Occipital lobe (tissue), 1 donor: ENCODE measurements at regions not wholly inside any gene's neighbourhood (a gene's known extent, or its start where the extent isn't known, plus 50 kb on each side); places are given as distances from the start of the nearest gene placed in this dataset.

Source experiments
- DNase-seq: peaks from one replicate; lab custom pipeline; 2025; lab: John Stamatoyannopoulos, UW

DNA sequence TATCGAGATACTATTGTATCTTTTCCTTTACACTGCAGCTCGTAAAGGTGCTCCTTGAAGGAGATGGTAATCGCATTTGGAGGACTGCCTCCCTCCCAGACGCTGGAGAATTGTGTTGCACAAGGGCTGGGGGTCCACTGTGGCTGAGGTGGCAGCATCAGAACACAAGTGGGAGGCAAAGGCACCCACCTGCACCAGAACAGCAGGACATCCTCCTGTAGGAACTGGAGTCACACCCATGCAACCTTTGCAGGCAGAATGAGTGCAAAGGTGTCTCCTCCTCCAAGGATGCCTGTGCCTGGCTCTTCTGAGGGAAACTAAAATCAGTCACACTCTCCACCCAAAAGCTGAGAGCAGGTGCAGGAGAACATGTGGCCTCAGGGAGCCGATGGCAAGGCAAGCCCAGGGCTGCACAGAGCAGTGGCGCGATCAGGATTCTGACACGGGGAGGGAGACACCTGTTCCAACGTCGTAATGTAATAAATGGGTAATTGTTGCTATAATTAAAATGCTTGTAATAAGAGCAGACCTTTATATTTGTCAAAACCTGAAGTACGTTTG, 1501.4 kb downstream of the TBC1D22A start:
- no peak for DNase-seq

DNA sequence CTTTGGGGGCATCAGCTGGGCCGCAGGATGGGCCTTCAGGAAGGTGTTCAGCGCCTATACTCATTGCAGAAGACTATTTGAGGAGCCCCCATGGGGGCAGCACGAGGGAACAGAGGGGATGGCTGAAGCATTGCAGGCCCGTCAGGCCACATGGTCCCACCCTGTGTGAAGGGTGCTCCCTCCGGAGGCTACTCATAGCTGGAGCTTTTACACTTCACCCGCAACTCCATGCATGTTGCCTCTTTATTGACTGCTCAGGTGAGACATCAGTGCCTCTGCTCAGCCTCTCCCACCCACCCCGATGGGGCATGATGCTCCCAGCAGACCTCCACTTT, 1500.9 kb downstream of the TBC1D22A start:
- no peak for DNase-seq

DNA sequence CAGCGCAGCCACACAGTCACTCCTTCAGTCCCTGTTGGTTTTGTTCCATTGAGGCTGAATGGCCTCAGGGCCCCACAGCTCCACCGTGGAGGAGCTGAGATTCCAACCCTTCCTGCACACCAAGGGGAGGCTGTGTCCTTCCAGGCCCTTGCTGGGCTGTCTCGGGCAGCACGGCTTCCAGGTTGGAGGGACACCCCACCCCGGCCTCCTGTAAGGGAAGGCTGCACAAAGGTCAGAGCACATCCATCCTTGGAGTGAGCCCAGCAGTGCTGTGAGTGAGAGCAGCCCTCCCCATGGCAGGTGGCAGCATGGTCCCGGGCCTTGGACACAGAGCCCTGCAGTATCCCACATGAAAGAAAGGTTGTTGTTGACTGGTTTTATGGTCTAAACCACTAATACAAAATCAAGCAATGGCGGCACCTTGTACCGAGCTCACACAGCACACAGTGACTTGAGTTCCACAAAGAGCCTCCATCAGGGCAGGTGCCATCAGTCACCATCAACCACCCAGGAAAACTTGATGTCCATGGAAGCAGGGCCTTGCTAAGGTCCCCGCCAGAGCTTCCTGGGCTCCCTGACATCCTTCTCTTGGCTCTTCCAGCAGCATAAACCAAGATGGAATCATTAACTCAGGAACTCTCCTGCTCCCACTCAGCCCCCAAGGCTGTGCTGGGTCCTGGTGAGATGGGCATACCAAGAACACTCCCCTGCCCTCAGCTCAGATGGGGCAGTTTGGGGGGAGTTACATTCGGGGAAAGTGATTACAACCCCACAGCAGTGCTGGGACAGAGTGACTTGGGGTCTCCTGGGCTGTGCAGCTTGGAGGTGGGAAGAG, 1500.4 kb downstream of the TBC1D22A start:
- no peak for DNase-seq

DNA sequence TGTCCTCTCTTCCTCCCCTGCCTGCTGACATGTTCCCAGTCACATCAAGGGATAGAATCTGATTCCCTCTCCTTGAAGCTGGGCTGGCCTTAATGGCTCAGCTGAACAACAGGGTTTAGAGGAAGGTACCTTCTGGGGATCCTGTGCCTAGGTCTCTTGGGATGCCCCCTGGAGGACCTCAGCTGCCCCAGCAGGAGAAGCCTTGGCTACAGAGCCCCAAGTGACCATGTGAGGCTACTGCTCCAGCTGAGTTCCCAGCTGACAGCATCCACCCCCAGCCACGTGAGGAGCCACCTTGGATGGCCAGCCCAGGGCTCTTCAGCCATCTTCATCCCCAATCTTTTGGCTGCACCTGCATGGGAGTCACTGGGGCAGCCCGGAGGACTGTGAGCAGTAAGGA, 1499.3 kb downstream of the TBC1D22A start:
- no peak for DNase-seq

DNA sequence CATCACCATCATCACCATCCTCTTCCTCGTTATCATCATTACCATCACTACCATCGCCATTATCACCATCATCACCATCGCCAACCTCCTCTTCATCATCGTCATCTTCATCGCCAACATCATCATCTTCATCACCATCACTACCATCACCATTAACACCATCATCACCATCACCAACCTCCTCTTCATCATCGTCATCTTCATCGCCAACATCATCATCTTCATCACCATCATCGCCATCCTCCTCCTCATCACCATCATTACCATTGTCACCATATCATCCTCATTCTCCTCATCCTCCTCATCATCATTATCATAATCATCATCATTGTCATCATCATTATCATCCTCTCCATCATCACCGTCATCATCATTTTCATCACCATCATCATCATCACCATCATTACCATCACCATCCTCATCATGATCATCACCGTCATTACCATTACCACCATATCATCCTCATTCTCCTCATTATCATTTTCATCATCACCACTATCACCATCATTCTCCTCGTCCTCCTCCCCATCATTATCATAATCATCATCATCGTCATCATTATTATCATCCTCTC, 1498.7 kb downstream of the TBC1D22A start:
- DNase-seq: no peak

DNA sequence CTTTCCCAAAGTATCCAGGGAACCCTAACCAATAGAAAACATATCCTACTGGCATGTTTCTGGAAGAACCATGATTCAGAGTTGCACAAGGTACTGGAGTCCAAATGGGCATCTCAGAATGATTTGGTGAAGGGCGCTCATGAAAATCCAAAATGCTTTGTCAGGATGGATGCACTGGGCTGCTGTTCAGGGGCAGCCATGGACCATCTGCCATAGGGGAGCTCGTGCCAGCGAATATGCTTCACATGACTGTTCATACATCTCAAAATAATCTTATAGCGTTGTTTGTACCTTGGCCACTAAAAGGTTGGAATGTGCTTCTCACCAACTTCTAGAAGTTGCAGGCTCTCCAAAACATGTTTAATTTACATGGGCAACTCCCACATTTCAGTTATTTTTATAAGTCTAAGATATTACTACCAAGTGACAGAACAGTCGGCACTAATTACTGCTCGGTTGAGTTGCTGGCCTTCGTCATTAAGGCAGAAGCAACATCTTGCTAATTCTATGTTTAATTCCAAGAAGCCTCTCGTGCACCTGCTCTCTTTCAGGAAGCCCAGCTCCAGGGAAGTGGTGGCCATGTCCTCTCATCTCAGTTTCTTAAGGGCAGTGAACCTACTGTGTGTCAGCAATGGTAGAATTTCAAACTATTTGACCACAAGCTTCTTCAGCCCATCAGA, 1497.7 kb downstream of the TBC1D22A start:
- no peak for DNase-seq

DNA sequence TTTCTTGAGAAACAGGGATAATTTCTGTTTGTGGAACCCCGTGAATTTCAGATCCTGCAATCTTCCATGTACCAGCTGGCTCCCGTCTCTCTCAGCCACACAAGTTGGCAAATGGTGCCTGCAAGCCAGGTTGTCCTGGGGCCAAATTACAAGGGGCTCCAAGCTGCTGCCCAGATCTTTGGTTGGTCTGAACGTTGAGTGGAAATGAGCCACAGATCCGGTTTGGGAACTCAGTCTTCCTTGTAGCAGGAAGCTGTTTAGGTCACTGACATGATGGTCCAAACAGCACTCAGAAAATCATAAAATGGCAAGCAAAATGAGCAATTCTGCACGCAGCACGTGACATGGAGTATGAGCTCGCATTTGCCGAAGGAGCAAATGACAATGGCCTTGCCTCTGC, 1496.4 kb downstream of the TBC1D22A start:
- DNase-seq: no peak

DNA sequence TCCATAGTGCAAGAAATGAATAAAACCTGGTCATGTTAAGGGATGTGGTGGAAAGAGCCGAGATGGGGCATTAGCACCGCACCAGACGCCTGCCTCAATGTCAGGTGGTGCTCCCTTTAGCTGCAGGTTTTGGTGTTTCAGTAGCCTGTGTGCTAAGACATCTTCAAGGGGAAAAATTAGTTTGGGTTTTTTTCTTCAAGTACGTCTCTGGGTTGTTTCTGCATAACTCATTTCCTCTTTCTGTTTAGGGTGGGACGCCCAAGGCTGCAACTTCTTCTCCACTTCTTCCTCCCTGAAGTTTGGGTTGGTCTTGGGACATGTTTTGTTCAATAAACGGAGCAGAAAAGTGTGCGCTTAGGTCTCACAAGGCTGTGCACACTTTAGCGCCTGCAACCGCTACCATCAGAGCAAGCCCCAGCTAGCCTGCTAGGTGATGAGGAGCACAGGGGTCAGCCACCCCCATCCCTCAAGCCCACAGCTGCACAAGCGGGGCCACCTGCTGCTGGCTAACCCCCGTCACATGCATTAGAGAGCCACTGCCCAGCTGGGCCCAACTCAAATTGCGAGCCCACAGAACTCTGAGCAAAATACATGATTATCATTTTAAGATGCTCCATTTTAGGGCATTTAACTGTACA, 1495.7 kb downstream of the TBC1D22A start:
- DNase-seq: no peak

DNA sequence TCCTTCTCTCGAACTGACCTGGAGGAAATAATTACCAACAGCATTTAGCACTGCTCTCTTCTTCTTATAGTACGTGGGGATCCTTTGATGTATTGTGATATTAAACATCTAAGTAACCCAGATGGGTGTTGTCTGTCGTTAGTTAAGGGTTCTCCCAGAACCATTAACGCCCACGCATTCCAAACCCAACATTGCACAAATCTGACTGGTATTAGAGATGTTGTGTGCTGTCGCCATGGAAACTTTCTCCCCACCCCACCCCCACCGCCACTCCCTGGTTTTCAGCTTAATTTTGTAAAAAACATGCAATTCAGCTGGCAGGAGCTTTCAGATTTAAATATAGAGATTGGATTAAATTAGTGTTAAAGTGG, 1495.2 kb downstream of the TBC1D22A start:
- no peak for DNase-seq

DNA sequence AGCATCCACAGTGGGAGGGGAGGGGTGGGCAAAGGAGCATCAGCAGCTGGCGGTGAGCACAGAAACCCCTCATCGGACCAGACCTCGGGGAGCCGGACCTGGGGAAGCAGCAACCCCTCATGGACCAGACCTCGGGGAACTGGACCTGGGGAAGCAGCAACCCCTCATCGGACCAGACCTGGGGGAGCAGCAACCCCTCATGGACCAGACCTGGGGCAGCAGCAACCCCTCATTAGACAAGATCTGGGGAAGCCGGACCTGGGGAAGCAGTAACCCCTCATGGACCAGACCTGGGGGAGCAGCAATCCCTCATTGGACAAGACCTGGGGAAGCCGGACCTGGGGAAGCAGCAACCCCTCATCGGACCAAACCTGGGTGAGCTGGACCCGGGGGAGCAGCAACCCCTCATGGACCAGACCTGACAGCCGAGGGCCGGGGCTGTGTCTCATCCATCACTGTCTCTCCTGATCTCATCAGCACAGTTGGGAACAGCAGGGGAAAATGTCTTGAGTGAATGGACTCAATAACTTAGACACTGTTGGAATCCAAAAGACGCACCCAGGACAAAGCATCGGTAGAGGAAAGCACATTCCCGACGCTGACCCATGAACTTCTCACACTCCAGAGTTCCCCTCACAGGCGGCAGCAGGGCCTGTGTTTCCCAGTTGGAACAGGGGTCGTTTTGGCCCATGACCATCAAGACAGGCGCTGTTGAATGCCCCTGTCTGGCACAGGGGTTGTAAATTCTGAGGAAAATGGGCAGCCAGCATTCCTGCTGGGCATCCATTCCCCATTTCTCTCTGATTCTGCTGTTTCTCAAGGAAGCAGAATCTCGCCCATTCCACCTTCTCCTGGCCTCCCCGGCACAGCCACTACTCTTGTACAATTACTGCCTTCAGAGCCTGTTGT, 1494.6 kb downstream of the TBC1D22A start:
- no peak for DNase-seq

DNA sequence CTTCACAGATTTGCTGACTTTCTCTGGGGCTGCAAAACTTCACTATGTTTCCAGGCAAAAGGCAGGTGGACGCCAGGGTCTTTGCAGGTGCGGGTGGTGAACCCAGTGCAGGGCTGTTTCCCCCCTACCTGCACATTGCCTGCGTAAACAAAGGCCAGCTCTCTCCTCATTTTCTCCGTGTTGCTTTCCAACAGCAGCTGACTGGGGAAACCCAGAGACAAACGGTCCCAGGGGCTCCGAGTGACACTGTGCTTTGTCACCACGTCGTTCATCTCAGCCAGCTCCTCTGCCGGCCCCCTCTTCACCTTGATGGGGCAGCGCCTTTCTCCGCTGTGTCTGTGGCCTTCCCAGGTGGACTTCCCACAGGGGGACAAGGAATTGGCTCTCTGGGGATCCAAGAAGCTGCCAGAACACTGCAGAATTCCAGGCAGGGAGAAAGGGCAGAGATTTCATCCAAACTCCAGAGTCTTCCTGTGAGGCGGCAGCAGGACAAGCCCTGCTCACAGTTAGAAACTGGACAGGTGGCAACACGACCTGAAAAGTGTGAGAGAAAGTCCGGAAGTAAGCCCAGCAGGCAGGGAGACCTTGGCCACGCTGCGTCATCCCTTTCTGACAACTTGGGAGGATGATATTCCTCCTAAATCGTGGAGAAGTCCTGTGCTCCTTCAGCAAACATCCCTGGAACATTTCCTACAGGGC, 1493.7 kb downstream of the TBC1D22A start:
- no peak for DNase-seq

DNA sequence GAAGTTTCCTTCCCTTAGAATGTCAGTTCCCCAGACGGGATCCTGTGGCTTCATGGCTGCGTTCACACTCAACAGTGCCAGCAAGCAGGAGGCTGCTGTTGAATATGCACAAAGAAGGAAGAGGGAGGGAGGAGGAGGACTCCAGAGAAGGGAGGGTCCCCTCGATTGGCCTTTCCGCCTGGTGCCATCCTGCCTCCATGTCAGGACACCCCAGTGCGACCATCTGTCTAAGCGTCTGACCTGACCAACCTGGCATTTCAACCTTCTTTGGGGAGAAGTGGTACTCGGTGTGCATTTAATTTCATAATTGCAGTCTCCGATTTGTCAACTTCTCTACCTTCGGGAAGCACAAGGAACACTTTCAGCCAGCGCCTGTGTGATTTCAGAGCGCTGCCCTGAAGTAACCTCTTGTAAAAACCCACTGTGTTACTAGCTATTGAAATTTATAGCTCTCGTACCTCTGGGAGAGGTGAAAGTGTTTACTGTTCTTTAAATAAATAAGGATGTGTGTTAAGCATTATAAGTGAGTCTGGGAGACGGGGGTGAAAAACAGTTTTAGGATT, 1491.9 kb downstream of the TBC1D22A start:
- DNase-seq: no peak

DNA sequence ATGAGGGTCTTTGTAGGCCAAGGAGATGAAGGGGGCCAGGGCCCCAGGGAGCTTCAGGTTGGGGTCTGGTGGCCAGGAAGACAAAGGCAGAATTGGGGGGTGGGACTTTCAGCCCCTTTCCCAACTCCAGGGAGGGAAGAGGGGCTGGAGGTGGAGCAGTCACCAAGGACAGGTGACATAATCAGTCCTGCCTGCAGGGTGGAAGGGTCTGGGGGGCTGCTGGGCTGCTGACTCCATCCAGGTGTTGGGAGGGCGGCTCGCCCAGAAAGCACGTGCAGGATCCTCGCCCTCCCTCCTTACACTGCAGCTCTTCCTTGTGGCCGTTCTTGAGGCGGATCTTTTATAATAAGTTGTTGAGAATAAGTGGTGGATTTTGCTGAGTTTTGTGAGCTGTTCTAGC, 1491.1 kb downstream of the TBC1D22A start:
- no peak for DNase-seq

DNA sequence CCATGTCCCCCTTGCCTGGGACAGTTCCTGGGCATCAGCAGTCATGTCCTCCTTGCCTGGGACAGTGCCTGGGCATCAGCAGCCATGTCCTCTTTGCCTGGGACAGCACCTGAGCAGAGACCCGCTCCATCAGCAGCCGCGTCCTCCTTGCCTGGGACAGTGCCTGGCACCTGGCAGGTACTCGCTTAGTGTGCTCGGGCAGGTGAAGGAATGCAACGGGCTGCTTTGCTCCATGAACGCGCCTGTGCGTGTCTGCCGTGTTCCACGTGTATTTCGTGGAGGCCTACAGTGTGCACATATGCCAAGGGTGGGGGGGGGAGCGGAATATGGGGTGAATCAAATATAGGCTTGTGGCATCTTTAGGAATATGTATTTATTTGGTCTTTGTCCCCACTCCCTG, 1490.7 kb downstream of the TBC1D22A start:
- DNase-seq: no peak

DNA sequence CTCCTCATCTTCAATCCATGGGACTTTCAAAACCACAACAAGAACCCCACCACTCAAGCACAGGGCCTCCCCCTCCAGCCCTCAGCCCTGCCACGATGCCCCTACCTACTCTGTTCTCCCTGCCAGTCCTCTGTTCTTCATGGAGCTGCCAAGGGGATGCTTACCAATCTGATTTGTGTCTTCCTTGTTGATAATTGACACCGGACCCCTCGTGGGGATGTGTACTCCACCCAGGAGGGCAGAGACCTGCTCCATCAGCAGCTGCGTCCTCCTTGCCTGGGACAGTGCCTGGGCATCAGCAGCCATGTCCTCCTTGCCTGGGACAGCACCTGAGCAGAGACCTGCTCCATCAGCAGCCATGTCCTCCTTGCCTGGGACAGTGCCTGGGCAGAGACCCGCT, 1489.2 kb downstream of the TBC1D22A start:
- no peak for DNase-seq

DNA sequence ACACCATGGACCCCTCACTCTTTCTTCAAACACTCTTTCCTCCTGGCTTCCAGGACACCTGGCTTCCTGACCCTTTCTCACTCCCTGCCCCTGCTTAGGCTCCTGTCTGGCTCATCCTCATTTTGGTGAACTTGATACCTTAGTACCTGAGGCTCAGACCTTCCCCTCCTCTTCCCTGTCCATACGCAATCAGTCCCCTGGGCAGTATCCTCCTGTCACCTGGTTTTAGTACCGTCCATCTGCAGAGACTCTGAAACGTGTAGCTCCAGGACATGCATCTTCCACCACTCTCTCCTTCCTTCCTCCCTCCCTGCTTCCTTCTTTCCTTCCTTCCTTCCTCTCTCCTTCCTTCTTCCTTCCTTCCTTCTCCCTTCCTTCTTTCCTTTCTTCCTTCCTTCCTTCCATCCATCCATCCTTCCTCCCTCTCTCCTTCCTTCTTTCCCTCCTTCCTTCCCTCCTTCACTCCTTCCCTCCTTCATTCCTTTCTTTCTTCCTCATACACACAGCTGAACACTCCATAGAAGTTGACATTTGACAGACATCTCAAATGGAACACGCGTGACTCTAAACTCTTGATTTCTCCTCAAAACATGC, 1488.6 kb downstream of the TBC1D22A start:
- no peak for DNase-seq

DNA sequence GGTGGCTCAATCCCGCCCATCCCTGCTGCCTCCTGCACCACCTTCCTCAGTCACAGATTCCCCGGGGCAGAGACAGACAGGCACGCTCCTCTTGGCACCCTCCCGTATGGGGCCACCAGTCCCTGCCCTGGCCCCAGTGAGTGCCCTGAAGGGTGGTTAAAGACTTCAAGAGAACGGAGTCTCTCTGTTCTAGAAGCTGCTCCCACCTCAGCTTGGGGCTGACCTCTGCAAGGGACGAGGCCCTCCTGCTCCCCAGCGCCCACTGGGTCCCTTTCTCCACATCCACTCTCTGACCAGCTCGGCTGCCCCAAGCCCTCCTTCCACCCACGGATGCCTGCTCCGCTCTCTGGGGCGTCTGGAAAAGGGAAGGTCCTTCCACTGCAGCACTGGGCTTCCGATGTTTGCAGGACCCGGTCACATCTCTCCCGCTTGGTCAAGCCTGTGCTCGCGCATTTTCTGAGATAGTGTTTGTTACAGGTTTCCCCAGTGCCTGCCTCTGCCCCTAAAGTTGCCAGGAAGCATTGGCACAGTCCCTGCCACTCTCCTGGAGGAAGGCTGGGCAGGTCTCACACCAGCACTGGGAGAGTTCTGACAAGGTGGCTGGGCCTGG, 1487.9 kb downstream of the TBC1D22A start:
- DNase-seq: no peak

DNA sequence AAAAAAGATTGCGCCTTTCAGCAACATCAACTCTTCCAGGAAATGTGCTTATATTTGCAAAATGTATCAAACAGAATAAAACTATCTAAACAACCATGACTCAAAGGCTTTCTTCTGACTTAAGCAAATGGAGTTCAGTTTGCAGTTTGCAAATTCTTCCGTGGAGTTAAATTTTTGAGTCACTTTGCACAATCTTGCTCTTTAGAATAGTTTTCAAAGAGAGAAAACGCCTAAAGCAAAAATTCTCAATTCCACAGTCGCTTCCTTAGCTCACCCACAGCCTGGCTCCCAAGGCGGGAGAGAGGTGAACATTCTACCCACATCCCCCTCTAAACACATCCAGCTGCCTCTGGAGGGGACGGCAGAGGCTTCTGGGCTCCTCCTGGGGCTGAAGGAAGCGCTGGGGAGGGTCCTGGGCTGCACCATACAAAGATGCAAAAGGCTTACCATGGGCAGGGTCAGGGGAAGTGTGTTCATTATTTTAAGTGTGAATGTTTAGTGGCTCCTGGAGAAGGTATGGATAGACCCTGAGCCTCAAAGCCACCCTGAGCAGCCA, 1487.3 kb downstream of the TBC1D22A start:
- DNase-seq: no peak

DNA sequence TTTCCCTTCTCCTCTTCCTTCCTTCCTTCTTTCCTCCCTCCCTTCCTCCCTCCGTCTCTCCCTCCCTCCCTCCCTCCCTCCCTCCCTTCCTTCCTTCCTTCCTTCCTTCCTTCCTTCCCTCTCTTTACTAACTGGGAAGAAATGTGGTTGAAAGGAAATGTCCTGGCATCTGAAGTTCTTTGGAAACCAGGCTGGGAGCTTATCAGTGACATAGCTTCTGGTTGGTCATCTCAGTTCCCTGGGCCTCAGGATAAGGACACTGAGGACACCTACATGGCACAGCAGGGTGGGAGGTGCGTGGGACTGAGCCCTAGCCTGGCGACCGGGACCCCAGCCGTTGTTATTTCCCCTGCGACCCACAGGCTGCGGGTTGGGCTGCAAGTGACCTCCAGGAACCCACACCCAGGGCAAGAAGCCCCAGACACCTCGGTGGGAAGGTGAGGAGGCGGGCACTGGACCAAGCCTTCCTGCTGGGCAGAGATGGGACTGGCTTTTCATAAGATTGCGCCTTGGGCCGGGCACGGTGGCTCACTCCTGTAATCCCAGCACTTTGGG, 1486.5 kb downstream of the TBC1D22A start:
- DNase-seq: no peak
